ENCODE measurements at regions not wholly inside any gene's neighbourhood (a gene's known extent, or its start where the extent isn't known, plus 50 kb on each side); places are given as distances from the start of the nearest gene placed in this dataset.

- TF ChIP-seq CTCF (IDR thresholded peaks at IDR 0.05; ENCODE audit: low read depth, low read length, poor library complexity, severe bottlenecking) (no peak), EZH2phosphoT487 (IDR thresholded peaks at IDR 0.05; ENCODE audit: borderline replicate concordance, low read length) (no peak)
- Histone ChIP-seq H3K79me2 (ENCODE audit: control insufficient read depth, low read length) (no peaks in the 10 kb centered on the region), H3K9me2 (replicated peaks; ENCODE audit: control insufficient read depth, low read length) (no peaks in the 10 kb centered on the region), H3F3A (ENCODE audit: control insufficient read depth, insufficient read depth) (no peaks in the 10 kb centered on the region), H4K20me1 (ENCODE audit: control insufficient read depth, insufficient read depth, low read depth, low read length) (no peaks in the 10 kb centered on the region), H3K27me3 (ENCODE audit: control insufficient read depth, low read length) (no peaks in the 10 kb centered on the region), H3K4me2 (ENCODE audit: low read length) (no peak overlapping the region), H3K27ac (ENCODE audit: low read depth, low read length) (no peak overlapping the region), H3K36me3 (ENCODE audit: control insufficient read depth, low read length) (no peaks in the 10 kb centered on the region), H3K4me3 (ENCODE audit: low read length) (no peak overlapping the region), H3K4me1 (ENCODE audit: control insufficient read depth, low read length) (no peaks in the 10 kb centered on the region), H3K9me3 (ENCODE audit: control insufficient read depth, insufficient read depth, low read length) (no peaks in the 10 kb centered on the region)
These were observed 50.7 kb upstream of the C12orf71 start for GRCh38 chr12:27133022-27133590.

GRCh38 chr12:27140478-27140969 is 58.1 kb upstream of the C12orf71 start:
- H3K4me2 ChIP-seq (ENCODE audit: low read length) = no peak overlapping the region
- no peak overlapping the region for H3K27ac ChIP-seq (ENCODE audit: low read depth, low read length)
- no peaks in the 10 kb centered on the region for H3K9me3 ChIP-seq (ENCODE audit: control insufficient read depth, insufficient read depth, low read length)
- H3K4me3 ChIP-seq (ENCODE audit: low read length) = no peak overlapping the region
- TF ChIP-seq EZH2phosphoT487 (IDR thresholded peaks at IDR 0.05; ENCODE audit: borderline replicate concordance, low read length) (no peak), CTCF (IDR thresholded peaks at IDR 0.05; ENCODE audit: low read depth, low read length, poor library complexity, severe bottlenecking) (no peak)
- no peaks in the 10 kb centered on the region for H3F3A ChIP-seq (ENCODE audit: control insufficient read depth, insufficient read depth)
- no peaks in the 10 kb centered on the region for H3K36me3 ChIP-seq (ENCODE audit: control insufficient read depth, low read length)
- no peaks in the 10 kb centered on the region for H4K20me1 ChIP-seq (ENCODE audit: control insufficient read depth, insufficient read depth, low read depth, low read length)
- no peaks in the 10 kb centered on the region for H3K27me3 ChIP-seq (ENCODE audit: control insufficient read depth, low read length)
- no peaks in the 10 kb centered on the region for H3K4me1 ChIP-seq (ENCODE audit: control insufficient read depth, low read length)
- H3K9me2 ChIP-seq (replicated peaks; ENCODE audit: control insufficient read depth, low read length) = no peaks in the 10 kb centered on the region
- H3K79me2 ChIP-seq (ENCODE audit: control insufficient read depth, low read length) = no peaks in the 10 kb centered on the region

GRCh38 chr12:27142101-27142721 is 59.8 kb upstream of the C12orf71 start:
- Histone ChIP-seq H3K4me2 (ENCODE audit: low read length) (no peak overlapping the region), H3F3A (ENCODE audit: control insufficient read depth, insufficient read depth) (no peaks in the 10 kb centered on the region), H4K20me1 (ENCODE audit: control insufficient read depth, insufficient read depth, low read depth, low read length) (no peaks in the 10 kb centered on the region), H3K79me2 (ENCODE audit: control insufficient read depth, low read length) (no peaks in the 10 kb centered on the region), H3K9me2 (replicated peaks; ENCODE audit: control insufficient read depth, low read length) (no peaks in the 10 kb centered on the region), H3K36me3 (ENCODE audit: control insufficient read depth, low read length) (no peaks in the 10 kb centered on the region), H3K27ac (ENCODE audit: low read depth, low read length) (no peak overlapping the region), H3K9me3 (ENCODE audit: control insufficient read depth, insufficient read depth, low read length) (no peaks in the 10 kb centered on the region), H3K4me1 (ENCODE audit: control insufficient read depth, low read length) (no peaks in the 10 kb centered on the region), H3K27me3 (ENCODE audit: control insufficient read depth, low read length) (no peaks in the 10 kb centered on the region), H3K4me3 (ENCODE audit: low read length) (no peak overlapping the region)
- no peak for TF ChIP-seq EZH2phosphoT487 (IDR thresholded peaks at IDR 0.05; ENCODE audit: borderline replicate concordance, low read length)
- TF ChIP-seq CTCF (IDR thresholded peaks at IDR 0.05; ENCODE audit: low read depth, low read length, poor library complexity, severe bottlenecking) = peak; percentile 85
